Heart right ventricle (tissue), 16 donors: ENCODE measurements at regions not wholly inside any gene's neighbourhood (a gene's known extent, or its start where the extent isn't known, plus 50 kb on each side); places are given as distances from the start of the nearest gene placed in this dataset.

Source experiments
- ATAC-seq, 8 donors: fragments of 200-7000 bp; cut with Tn5 transposase; one replicate each; pipeline ENCODE4 v1.9.1; 2020; ENCODE audit warnings: mild to moderate bottlenecking in 8 of 8, moderate library complexity in 8 of 8, moderate number of reproducible peaks in 1 of 8
- DNase-seq, 2 donors: peaks; one replicate each; pipeline ENCODE4 v3.0.0-alpha.2; 2020
- H3K27ac ChIP-seq, 10 donors: fragments of 200-600 bp; sonication (generic) in 2 of 10; one replicate each; pipeline versions ENCODE4 v1.5.0 to v1.8.0; 2020 to 2022; ENCODE audit warnings: mild to moderate bottlenecking in 3 of 10
- H3K27me3 ChIP-seq, 7 donors: fragments of 200-600 bp; one replicate each; pipeline ENCODE4 v1.8.0; 2021 to 2022; ENCODE audit warnings: mild to moderate bottlenecking in 2 of 7
- H3K36me3 ChIP-seq, 9 donors: fragments of 200-600 bp; sonication (generic) in 1 of 9; one replicate each; pipeline versions ENCODE4 v1.5.0 to v1.8.0; 2020 to 2022; ENCODE audit warnings: mild to moderate bottlenecking in 2 of 9
- H3K4me1 ChIP-seq, 9 donors: fragments of 200-600 bp; sonication (generic) in 1 of 9; one replicate each; pipeline versions ENCODE4 v1.5.0 to v1.8.0; 2020 to 2022; ENCODE audit warnings: mild to moderate bottlenecking in 4 of 9
- H3K4me3 ChIP-seq, 10 donors: fragments of 200-600 bp; sonication (generic) in 2 of 10; one replicate each; pipeline versions ENCODE4 v1.5.0 to v1.8.0; 2020 to 2022; ENCODE audit warnings: mild to moderate bottlenecking in 7 of 10, moderate library complexity in 2 of 10
- H3K9me3 ChIP-seq, 11 donors: fragments of 200-600 bp in 10 of 11; sonication (generic) in 2 of 11; one replicate each; pipeline versions ENCODE4 v1.5.0 to v1.8.0; 2013 to 2022; ENCODE audit warnings: mild to moderate bottlenecking in 2 of 11, control low read depth in 1 of 11, moderate library complexity in 1 of 11
- CTCF ChIP-seq, 9 donors: fragments of 200-600 bp; sonication (generic) in 2 of 9; IDR thresholded peaks; one replicate each; pipeline versions ENCODE4 v1.5.0 to v1.8.0; 2021 to 2022; ENCODE audit warnings: antibody characterized with exemption in 9 of 9, mild to moderate bottlenecking in 5 of 9, moderate library complexity in 1 of 9
- WGBS, 2 donors: extraction: QIAGEN DNeasy Blood & Tissue Kit; methylation state at CpG; one replicate each; pipeline ENCODE4 v1.1.7; 2013; ENCODE audit warnings: inconsistent platforms in 1 of 2; 5-methylcytosine and 5-hydroxymethylcytosine counted together
- intact Hi-C, 10 donors: fragments of 100-400 bp; cut with DNase I; formaldehyde crosslinking; loops; one replicate each; pipeline versions ENCODE4 v1.11.1 to v1.14.2; 2022
- donor health status: Arrhythmogenic right ventricular cardiomyopathy.
- donor health status: ischemic (EF 13 %, LVEDD 7.1; RV severe dilation, severe dysfunction).
- donor health status: healthy with polysubstance abuse.
- donor health status: DM: no; HTN: yes; CAD: no.
- donor health status: DM: no; HTN: no; CAD: no.
- donor health status: ischemic (EF 25% LVEDD 6.9; RV normal size, moderate dysfunction).
- donor health status: ischemic (EF 25% LVEDD 5.7; RV mildly dilated, moderate dysfunction).
- donor health status: healthy.
- donor health status: DM: yes; HTN: yes; CAD: no.
- donor health status: Ischemic cardiomyopathy.
- donor health status: ischemic (EF 35%, LVEDD 5.7; RV mildly dilated, moderate dysfunction).
- donor health status: nonischemic (EF 11% LVEDD 7.7; RV severe dilation, severe dysfunction).
- donor health status: DM: yes; HTN: yes; CAD: no.
- donor health status: PGD.
- donor health status: ischemic (EF 29% LVEDD 5.4; RV normal size, mild dysfunction).
- donor health status: nonischemic (EF 23%, LVEDD 6.1; RV moderate dilation, normal function).

- WGBS, 2 donors = 94 to 95% methylated on average over 3 of the region's 3 CpGs
- Histone ChIP-seq H3K27me3 (no peaks in the 10 kb centered on the region), H3K9me3 (no peaks in the 10 kb centered on the region), H3K4me1 (peaks cover 0 to 14% (median 0%) of the 10 kb centered on the region in 9 donors), H3K27ac (no peak overlapping the region), H3K4me3 (no peak overlapping the region), H3K36me3 (no peaks in the 10 kb centered on the region)
- no peak for TF ChIP-seq CTCF (IDR thresholded peaks at IDR 0.05)
- intact Hi-C loops = no loop called here
- DNase-seq = no peak
- ATAC-seq = no peak
These were observed 87.2 kb upstream of the SOX5 start for GRCh38 chr12:24036438-24037216.

GRCh38 chr12:24034894-24035293 lies 85.4 kb upstream of the SOX5 start:
- TF ChIP-seq CTCF (IDR thresholded peaks at IDR 0.05) = no peak
- intact Hi-C loops = no loop called here
- DNase-seq (no peak), ATAC-seq (no peak)
- H3K4me1 ChIP-seq = peaks cover 0 to 14% (median 0%) of the 10 kb centered on the region in 9 donors
- H3K9me3 ChIP-seq = peaks cover 0 to 10% (median 0%) of the 10 kb centered on the region in 11 donors
- H3K36me3 ChIP-seq = no peaks in the 10 kb centered on the region
- no peak overlapping the region for H3K4me3 ChIP-seq
- no peak overlapping the region for H3K27ac ChIP-seq
- 91 to 97% methylated on average over 3 of the region's 3 CpGs for WGBS, 2 donors
- no peaks in the 10 kb centered on the region for H3K27me3 ChIP-seq

GRCh38 chr12:24034160-24034559 lies 84.7 kb upstream of the SOX5 start:
- Histone ChIP-seq H3K9me3 (peaks cover 0 to 10% (median 0%) of the 10 kb centered on the region in 11 donors), H3K27ac (no peak overlapping the region), H3K36me3 (no peaks in the 10 kb centered on the region), H3K27me3 (no peaks in the 10 kb centered on the region), H3K4me1 (peaks cover 0 to 11% (median 0%) of the 10 kb centered on the region in 9 donors), H3K4me3 (no peak overlapping the region)
- DNase-seq (no peak), ATAC-seq (no peak)
- intact Hi-C loops = no loop called here
- TF ChIP-seq CTCF (IDR thresholded peaks at IDR 0.05) = no peak
- 69 to 78% methylated on average over 3 of the region's 3 CpGs for WGBS, 2 donors

- H3K27ac ChIP-seq = no peak overlapping the region
- DNase-seq (no peak), ATAC-seq (no peak)
- peaks cover 0 to 10% (median 0%) of the 10 kb centered on the region in 11 donors for H3K9me3 ChIP-seq
- H3K4me3 ChIP-seq = no peak overlapping the region
- peaks cover 0 to 3% (median 0%) of the 10 kb centered on the region in 9 donors for H3K4me1 ChIP-seq
- intact Hi-C loops = no loop called here
- no peaks in the 10 kb centered on the region for H3K36me3 ChIP-seq
- 62 to 64% methylated on average over 3 of the region's 3 CpGs for WGBS, 2 donors
- H3K27me3 ChIP-seq = no peaks in the 10 kb centered on the region
- no peak for TF ChIP-seq CTCF (IDR thresholded peaks at IDR 0.05)
These were observed 77.9 kb upstream of the SOX5 start for GRCh38 chr12:24027352-24027751.
